Activated naive CD8-positive, alpha-beta T cell treated with anti-CD3 and anti-CD28 coated beads for 36 hours (primary cell): ENCODE measurements at regions not wholly inside any gene's neighbourhood (a gene's known extent, or its start where the extent isn't known, plus 50 kb on each side); places are given as distances from the start of the nearest gene placed in this dataset.

Experiments
- DNase-seq: peaks from one replicate; pipeline ENCODE4 v3.0.0; 2021
- H3K27ac Mint-ChIP-seq: one replicate; pipeline ENCODE4 v1.8.0; 2022; ENCODE audit warnings: mild to moderate bottlenecking, moderate library complexity, mixed read lengths
- H3K27me3 Mint-ChIP-seq: one replicate; pipeline ENCODE4 v1.8.0; 2022; ENCODE audit warnings: mild to moderate bottlenecking, mixed read lengths
- H3K36me3 Mint-ChIP-seq: one replicate; pipeline ENCODE4 v1.8.0; 2021; ENCODE audit warnings: mild to moderate bottlenecking, mixed read lengths
- H3K4me1 Mint-ChIP-seq: one replicate; pipeline ENCODE4 v1.8.0; 2021; ENCODE audit warnings: mixed read lengths
- H3K4me3 Mint-ChIP-seq: one replicate; pipeline ENCODE4 v1.8.0; 2022; ENCODE audit warnings: mild to moderate bottlenecking, moderate library complexity, mixed read lengths
- H3K9me3 Mint-ChIP-seq: one replicate; pipeline ENCODE4 v1.8.0; 2022; ENCODE audit warnings: mixed read lengths

GRCh38 chrX:25561190-25561589 is 545.4 kb upstream of the ARX start:
- peaks cover 1% of the 10 kb centered on the region for H3K9me3 Mint-ChIP-seq
- no peaks in the 10 kb centered on the region for H3K27me3 Mint-ChIP-seq
- H3K27ac Mint-ChIP-seq: no peak overlapping the region
- no peaks in the 10 kb centered on the region for H3K36me3 Mint-ChIP-seq
- no peak overlapping the region for H3K4me3 Mint-ChIP-seq
- H3K4me1 Mint-ChIP-seq: no peaks in the 10 kb centered on the region
- DNase-seq: no peak

DNA sequence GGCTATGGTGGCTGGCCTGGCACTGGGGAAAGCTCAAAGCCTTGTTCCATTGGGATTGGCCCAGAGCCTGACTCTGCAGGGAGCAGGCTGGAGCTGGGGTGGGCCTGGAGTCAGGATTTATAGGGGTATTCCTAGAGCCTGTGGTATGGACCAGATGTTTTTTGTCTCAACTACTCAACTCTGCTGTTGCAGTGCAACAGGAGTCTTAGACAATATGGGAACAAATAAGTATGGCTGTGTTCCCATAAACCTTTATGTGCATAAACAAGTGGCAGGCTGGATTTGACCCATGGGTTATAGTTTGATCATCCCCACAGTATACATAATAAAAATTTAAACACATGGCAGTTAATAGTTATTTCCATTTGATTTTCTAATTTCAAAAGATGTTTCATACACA is 557.9 kb upstream of the ARX start:
- H3K4me1 Mint-ChIP-seq: no peaks in the 10 kb centered on the region
- H3K27ac Mint-ChIP-seq: no peak overlapping the region
- no peak overlapping the region for H3K4me3 Mint-ChIP-seq
- H3K27me3 Mint-ChIP-seq: no peaks in the 10 kb centered on the region
- H3K9me3 Mint-ChIP-seq: no peaks in the 10 kb centered on the region
- H3K36me3 Mint-ChIP-seq: no peaks in the 10 kb centered on the region
- no peak for DNase-seq

DNA sequence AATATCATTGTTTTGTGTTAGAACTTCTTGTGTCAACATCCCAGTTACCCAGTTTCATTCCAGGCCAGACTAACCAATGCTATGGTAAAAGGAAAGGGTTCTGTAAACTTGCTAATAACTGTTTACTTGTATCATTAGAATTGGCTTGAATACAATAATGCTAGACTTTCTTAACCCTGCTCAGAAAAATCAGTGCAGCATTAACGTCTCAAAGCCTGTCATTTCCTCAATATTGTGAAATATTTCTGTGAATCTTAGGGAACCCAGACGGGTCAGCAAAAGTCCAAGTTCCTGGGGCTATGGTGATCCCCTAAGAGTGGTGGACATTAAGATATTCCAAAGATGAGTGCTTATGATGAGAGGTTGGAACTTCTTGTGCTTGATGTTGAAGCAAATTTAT is 541.2 kb upstream of the MAGEB18 start:
- H3K4me3 Mint-ChIP-seq: no peak overlapping the region
- H3K9me3 Mint-ChIP-seq: no peaks in the 10 kb centered on the region
- no peaks in the 10 kb centered on the region for H3K36me3 Mint-ChIP-seq
- H3K4me1 Mint-ChIP-seq: no peaks in the 10 kb centered on the region
- DNase-seq: no peak
- H3K27ac Mint-ChIP-seq: no peak overlapping the region
- no peaks in the 10 kb centered on the region for H3K27me3 Mint-ChIP-seq

DNA sequence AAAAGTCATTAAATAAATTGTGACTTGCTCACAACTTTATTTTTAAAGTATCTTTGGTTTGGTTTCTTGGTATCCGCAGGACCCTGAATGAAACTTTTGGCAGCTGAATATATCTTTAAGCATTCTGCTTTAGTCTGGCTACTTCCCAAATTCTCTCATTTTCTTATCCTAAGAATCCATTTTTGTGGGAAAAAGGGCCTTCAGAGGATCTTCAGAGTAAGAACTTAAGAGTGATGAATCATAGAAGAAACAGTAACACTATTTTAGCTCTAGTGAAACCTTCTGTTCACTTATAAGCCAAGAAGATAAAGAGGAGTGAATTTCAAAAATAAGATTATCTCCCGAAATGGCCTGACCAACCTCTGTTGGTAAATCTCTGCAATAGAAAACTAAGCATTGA is 540.6 kb upstream of the MAGEB18 start:
- H3K4me3 Mint-ChIP-seq: no peak overlapping the region

DNA sequence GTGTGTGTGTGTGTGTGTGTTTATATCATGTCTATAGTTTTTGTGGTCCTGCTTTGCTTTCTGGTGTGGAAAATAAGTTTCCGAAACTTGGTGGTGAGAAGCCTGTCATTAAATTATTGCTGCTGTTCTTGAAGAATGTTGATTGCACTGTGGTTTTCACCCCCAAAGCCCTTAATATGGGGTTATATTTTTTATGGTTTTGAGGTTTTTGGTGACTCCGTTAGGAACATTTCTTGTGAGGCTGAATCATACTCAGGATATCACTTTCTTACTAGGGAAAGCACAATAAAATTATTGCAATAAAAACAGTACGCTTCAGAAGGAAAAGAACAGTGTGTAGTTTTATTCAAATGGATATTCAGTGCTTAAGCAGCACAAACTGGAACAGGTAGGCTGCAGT is 539.1 kb upstream of the MAGEB18 start:
- H3K4me1 Mint-ChIP-seq: no peaks in the 10 kb centered on the region
- no peak for DNase-seq
- no peak overlapping the region for H3K27ac Mint-ChIP-seq
- no peaks in the 10 kb centered on the region for H3K9me3 Mint-ChIP-seq
- no peaks in the 10 kb centered on the region for H3K36me3 Mint-ChIP-seq
- no peak overlapping the region for H3K4me3 Mint-ChIP-seq
- no peaks in the 10 kb centered on the region for H3K27me3 Mint-ChIP-seq

More for the DNA sequence above, 540.6 kb upstream of the MAGEB18 start:
- no peaks in the 10 kb centered on the region for H3K4me1 Mint-ChIP-seq
- H3K27ac Mint-ChIP-seq: no peak overlapping the region
- DNase-seq: no peak
- H3K36me3 Mint-ChIP-seq: no peaks in the 10 kb centered on the region
- no peaks in the 10 kb centered on the region for H3K9me3 Mint-ChIP-seq
- H3K27me3 Mint-ChIP-seq: no peaks in the 10 kb centered on the region

- no peaks in the 10 kb centered on the region for H3K4me1 Mint-ChIP-seq
- H3K4me3 Mint-ChIP-seq: no peak overlapping the region
- DNase-seq: no peak
- H3K36me3 Mint-ChIP-seq: no peaks in the 10 kb centered on the region
- H3K27me3 Mint-ChIP-seq: no peaks in the 10 kb centered on the region
- H3K27ac Mint-ChIP-seq: no peak overlapping the region
- no peaks in the 10 kb centered on the region for H3K9me3 Mint-ChIP-seq
Observed at GRCh38 chrX:25600776-25601175, 537.4 kb upstream of the MAGEB18 start.

- Mint-ChIP-seq H3K4me1 (no peaks in the 10 kb centered on the region), H3K36me3 (no peaks in the 10 kb centered on the region), H3K9me3 (no peaks in the 10 kb centered on the region), H3K27me3 (no peaks in the 10 kb centered on the region), H3K4me3 (no peak overlapping the region), H3K27ac (no peak overlapping the region)
- no peak for DNase-seq
Observed at GRCh38 chrX:25601323-25601722, 536.8 kb upstream of the MAGEB18 start.

DNA sequence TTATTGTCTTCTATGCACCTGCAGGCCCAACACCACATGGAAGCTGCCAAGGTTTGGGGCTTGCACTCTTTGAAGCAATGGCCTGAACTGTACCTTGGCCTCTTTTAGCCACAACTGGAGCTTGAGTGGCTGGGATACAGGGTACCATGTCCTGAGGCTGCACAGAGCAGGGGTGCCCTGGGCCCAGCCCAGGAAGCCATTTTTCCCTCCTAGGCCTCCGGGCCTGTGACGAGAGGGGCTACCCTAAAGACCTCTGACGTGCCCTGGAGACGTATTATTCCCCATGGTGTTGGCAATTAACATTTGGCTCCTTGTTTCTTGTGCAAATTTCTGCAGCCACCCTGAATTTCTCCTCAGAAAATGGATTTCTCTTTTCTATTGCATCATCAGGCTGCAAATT is 519.9 kb upstream of the MAGEB18 start:
- no peaks in the 10 kb centered on the region for H3K27me3 Mint-ChIP-seq
- no peaks in the 10 kb centered on the region for H3K9me3 Mint-ChIP-seq
- no peaks in the 10 kb centered on the region for H3K36me3 Mint-ChIP-seq
- H3K27ac Mint-ChIP-seq: no peak overlapping the region
- no peak overlapping the region for H3K4me3 Mint-ChIP-seq
- no peaks in the 10 kb centered on the region for H3K4me1 Mint-ChIP-seq
- DNase-seq: no peak

GRCh38 chrX:25640276-25640675 is 497.9 kb upstream of the MAGEB18 start:
- Mint-ChIP-seq H3K9me3 (no peaks in the 10 kb centered on the region), H3K4me1 (no peaks in the 10 kb centered on the region), H3K27ac (no peak overlapping the region), H3K27me3 (no peaks in the 10 kb centered on the region), H3K4me3 (no peak overlapping the region), H3K36me3 (no peaks in the 10 kb centered on the region)
- DNase-seq: no peak

- no peak overlapping the region for H3K27ac Mint-ChIP-seq
- no peaks in the 10 kb centered on the region for H3K36me3 Mint-ChIP-seq
- no peaks in the 10 kb centered on the region for H3K9me3 Mint-ChIP-seq
- DNase-seq: no peak
- H3K4me3 Mint-ChIP-seq: no peak overlapping the region
- no peaks in the 10 kb centered on the region for H3K4me1 Mint-ChIP-seq
- H3K27me3 Mint-ChIP-seq: no peaks in the 10 kb centered on the region
Observed at GRCh38 chrX:25646156-25646555, 492.0 kb upstream of the MAGEB18 start.

DNA sequence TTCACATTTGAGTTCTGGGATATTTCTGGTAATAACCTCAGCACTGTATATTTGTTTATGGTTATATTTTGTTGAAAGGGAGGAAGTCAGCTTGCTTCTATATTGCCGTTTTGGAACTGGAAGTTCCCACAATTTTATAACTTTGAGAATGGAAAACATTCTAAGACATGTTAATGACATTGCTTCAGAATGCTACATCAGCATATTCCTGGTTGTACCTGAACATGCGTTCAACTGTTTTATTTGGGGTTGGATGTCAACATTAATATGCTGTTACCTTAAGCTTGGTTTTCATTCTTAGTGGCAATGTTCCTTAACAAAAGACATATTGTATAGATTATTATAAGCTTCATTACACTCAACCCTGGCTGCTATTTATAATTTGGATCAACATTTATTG is 489.4 kb upstream of the MAGEB18 start:
- H3K36me3 Mint-ChIP-seq: no peaks in the 10 kb centered on the region
- H3K4me1 Mint-ChIP-seq: no peaks in the 10 kb centered on the region
- H3K27ac Mint-ChIP-seq: no peak overlapping the region
- DNase-seq: no peak
- no peaks in the 10 kb centered on the region for H3K27me3 Mint-ChIP-seq
- no peaks in the 10 kb centered on the region for H3K9me3 Mint-ChIP-seq
- no peak overlapping the region for H3K4me3 Mint-ChIP-seq

DNA sequence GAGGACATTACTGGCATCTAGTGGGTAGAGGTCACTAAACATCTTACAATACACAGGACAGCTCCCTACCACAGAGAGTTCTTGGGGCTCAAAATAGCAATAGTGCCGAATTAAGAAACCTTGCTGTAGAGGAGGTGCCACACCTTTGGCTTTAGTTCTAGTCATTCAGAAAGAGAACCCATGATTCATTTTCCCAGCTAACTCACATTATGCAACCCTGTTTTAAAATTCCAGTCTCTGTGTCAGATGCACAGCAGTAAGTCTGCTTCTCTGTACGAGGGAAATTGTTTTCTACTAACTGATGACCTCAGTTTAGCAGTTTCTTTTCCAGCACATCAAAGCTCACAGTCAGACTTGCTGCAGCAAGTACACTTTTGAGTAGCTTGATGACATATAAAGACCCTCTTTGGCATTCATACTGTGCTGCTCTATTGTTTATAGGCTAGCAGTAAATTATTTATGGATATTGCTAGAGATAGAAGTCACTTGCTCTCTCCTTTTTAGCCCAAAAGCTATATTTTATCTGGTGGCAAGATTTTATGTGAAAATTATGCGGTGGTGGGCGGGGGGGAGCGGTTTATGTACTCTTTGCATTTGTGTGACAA is 487.8 kb upstream of the MAGEB18 start:
- H3K4me3 Mint-ChIP-seq: no peak overlapping the region
- no peak for DNase-seq
- H3K36me3 Mint-ChIP-seq: no peaks in the 10 kb centered on the region
- H3K4me1 Mint-ChIP-seq: no peaks in the 10 kb centered on the region
- H3K27ac Mint-ChIP-seq: no peak overlapping the region
- peaks cover 2% of the 10 kb centered on the region for H3K9me3 Mint-ChIP-seq
- no peaks in the 10 kb centered on the region for H3K27me3 Mint-ChIP-seq

GRCh38 chrX:25659317-25659716 is 478.8 kb upstream of the MAGEB18 start:
- H3K4me3 Mint-ChIP-seq: no peak overlapping the region
- no peak for DNase-seq
- peaks cover 2% of the 10 kb centered on the region for H3K9me3 Mint-ChIP-seq

DNA sequence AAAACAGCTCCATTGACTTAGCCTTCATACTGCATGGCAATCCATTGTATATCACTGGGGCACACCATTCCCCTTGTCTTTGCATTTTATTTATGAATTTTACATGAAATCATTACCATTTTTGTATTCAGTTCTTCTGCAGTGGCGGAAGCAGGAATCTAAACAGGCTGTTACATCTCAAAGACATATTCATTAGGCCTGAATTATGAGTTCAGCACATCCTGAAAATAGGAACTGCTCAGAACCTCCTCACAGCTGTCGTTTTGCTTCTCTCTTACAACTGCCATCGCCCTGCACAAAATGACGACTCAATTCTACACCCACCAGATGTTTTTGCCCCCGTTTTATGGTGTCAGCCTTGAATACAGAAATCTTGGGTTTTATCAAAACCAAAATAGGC is 474.4 kb upstream of the MAGEB18 start:
- H3K4me3 Mint-ChIP-seq: no peak overlapping the region
- no peak for DNase-seq
- no peaks in the 10 kb centered on the region for H3K27me3 Mint-ChIP-seq
- no peaks in the 10 kb centered on the region for H3K4me1 Mint-ChIP-seq
- no peaks in the 10 kb centered on the region for H3K36me3 Mint-ChIP-seq
- H3K9me3 Mint-ChIP-seq: no peaks in the 10 kb centered on the region
- H3K27ac Mint-ChIP-seq: no peak overlapping the region

More at GRCh38 chrX:25659317-25659716, 478.8 kb upstream of the MAGEB18 start:
- Mint-ChIP-seq H3K27me3 (no peaks in the 10 kb centered on the region), H3K4me1 (no peaks in the 10 kb centered on the region), H3K27ac (no peak overlapping the region), H3K36me3 (no peaks in the 10 kb centered on the region)

DNA sequence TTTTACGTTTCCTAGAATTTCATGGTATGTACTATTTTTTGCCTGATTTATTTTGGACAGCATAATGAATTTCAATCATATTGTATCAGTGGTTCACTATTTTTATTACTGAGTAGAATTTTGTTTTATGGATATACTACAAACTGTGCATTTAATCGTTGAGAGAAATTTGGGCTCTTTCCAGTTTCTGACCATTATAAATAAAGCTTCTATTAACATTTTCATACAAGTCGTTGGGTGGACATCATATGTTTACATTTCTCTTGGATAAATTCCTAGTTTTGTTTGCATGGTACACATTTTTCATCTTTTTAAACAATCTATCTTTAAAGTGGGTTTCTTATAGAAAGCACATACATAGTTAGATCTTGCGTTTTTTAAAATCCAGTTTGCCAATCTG is 472.7 kb upstream of the MAGEB18 start:
- DNase-seq: no peak
- Mint-ChIP-seq H3K9me3 (no peaks in the 10 kb centered on the region), H3K36me3 (no peaks in the 10 kb centered on the region), H3K27me3 (no peaks in the 10 kb centered on the region), H3K4me1 (no peaks in the 10 kb centered on the region), H3K27ac (no peak overlapping the region), H3K4me3 (no peak overlapping the region)

- no peaks in the 10 kb centered on the region for H3K9me3 Mint-ChIP-seq
- H3K36me3 Mint-ChIP-seq: no peaks in the 10 kb centered on the region
Observed at GRCh38 chrX:25667681-25668080, 470.5 kb upstream of the MAGEB18 start.

GRCh38 chrX:25674776-25675175 is 463.4 kb upstream of the MAGEB18 start:
- no peaks in the 10 kb centered on the region for H3K4me1 Mint-ChIP-seq
- H3K27me3 Mint-ChIP-seq: no peaks in the 10 kb centered on the region
- no peaks in the 10 kb centered on the region for H3K9me3 Mint-ChIP-seq
- no peak overlapping the region for H3K27ac Mint-ChIP-seq
- no peak overlapping the region for H3K4me3 Mint-ChIP-seq
- no peaks in the 10 kb centered on the region for H3K36me3 Mint-ChIP-seq
- no peak for DNase-seq

More at GRCh38 chrX:25667681-25668080, 470.5 kb upstream of the MAGEB18 start:
- DNase-seq: no peak
- no peak overlapping the region for H3K4me3 Mint-ChIP-seq
- H3K4me1 Mint-ChIP-seq: no peaks in the 10 kb centered on the region
- H3K27me3 Mint-ChIP-seq: no peaks in the 10 kb centered on the region
- H3K27ac Mint-ChIP-seq: no peak overlapping the region
